ENCODE measurements at regions not wholly inside any gene's neighbourhood (a gene's known extent, or its start where the extent isn't known, plus 50 kb on each side); places are given as distances from the start of the nearest gene placed in this dataset.

GRCh38 chr16:8260140-8260539 lies 330.2 kb downstream of the TMEM114 start:
- DNase-seq (ENCODE audit: low read depth), result no peak
- no peak for TF ChIP-seq CTCF (conservative IDR thresholded peaks at IDR 0.05; ENCODE audit: low read depth, low read length)

GRCh38 chr16:8258523-8258922 lies 331.8 kb downstream of the TMEM114 start:
- DNase-seq (ENCODE audit: low read depth), result no peak
- no peak for TF ChIP-seq CTCF (conservative IDR thresholded peaks at IDR 0.05; ENCODE audit: low read depth, low read length)
- H3K4me3 ChIP-seq (ENCODE audit: low read depth, low read length), result no peak overlapping the region

More at GRCh38 chr16:8260140-8260539, 330.2 kb downstream of the TMEM114 start:
- H3K4me3 ChIP-seq (ENCODE audit: low read depth, low read length), result no peak overlapping the region

- DNase-seq (ENCODE audit: low read depth), result no peak
- H3K4me3 ChIP-seq (ENCODE audit: low read depth, low read length), result no peak overlapping the region
- TF ChIP-seq CTCF (conservative IDR thresholded peaks at IDR 0.05; ENCODE audit: low read depth, low read length), result no peak
Observed at GRCh38 chr16:8257561-8257960, 332.8 kb downstream of the TMEM114 start.

GRCh38 chr16:8254405-8254804 lies 335.9 kb downstream of the TMEM114 start:
- H3K4me3 ChIP-seq (ENCODE audit: low read depth, low read length), result no peak overlapping the region
- TF ChIP-seq CTCF (conservative IDR thresholded peaks at IDR 0.05; ENCODE audit: low read depth, low read length), result no peak
- no peak for DNase-seq (ENCODE audit: low read depth)

- H3K4me3 ChIP-seq (ENCODE audit: low read depth, low read length), result no peak overlapping the region
Observed at GRCh38 chr16:8253718-8254117, 336.6 kb downstream of the TMEM114 start.

GRCh38 chr16:8251727-8252126 lies 338.6 kb downstream of the TMEM114 start:
- DNase-seq (ENCODE audit: low read depth), result no peak
- no peak for TF ChIP-seq CTCF (conservative IDR thresholded peaks at IDR 0.05; ENCODE audit: low read depth, low read length)
- no peak overlapping the region for H3K4me3 ChIP-seq (ENCODE audit: low read depth, low read length)

More at GRCh38 chr16:8253718-8254117, 336.6 kb downstream of the TMEM114 start:
- no peak for TF ChIP-seq CTCF (conservative IDR thresholded peaks at IDR 0.05; ENCODE audit: low read depth, low read length)
- DNase-seq (ENCODE audit: low read depth), result no peak

GRCh38 chr16:8251298-8251697 lies 339.0 kb downstream of the TMEM114 start:
- no peak for DNase-seq (ENCODE audit: low read depth)
- TF ChIP-seq CTCF (conservative IDR thresholded peaks at IDR 0.05; ENCODE audit: low read depth, low read length), result no peak
- no peak overlapping the region for H3K4me3 ChIP-seq (ENCODE audit: low read depth, low read length)

Data from choroid plexus epithelial cell (primary cell).